Heart left ventricle (tissue), 16 donors: ENCODE measurements at regions not wholly inside any gene's neighbourhood (a gene's known extent, or its start where the extent isn't known, plus 50 kb on each side); places are given as distances from the start of the nearest gene placed in this dataset.

ENCODE experiments used
- ATAC-seq, 4 donors: fragments of 200-7000 bp; cut with Tn5 transposase; one replicate each; pipeline ENCODE4 v1.9.1; 2020 to 2022; ENCODE audit warnings: moderate library complexity in 4 of 4, mild to moderate bottlenecking in 3 of 4, moderate number of reproducible peaks in 1 of 4
- DNase-seq, 5 donors: peaks; one replicate each; pipeline ENCODE4 v3.0.0-alpha.2; 2020
- H3K27ac ChIP-seq, 12 donors: fragments of 200-600 bp; sonication (generic) in 4 of 12; one replicate each; pipeline versions ENCODE4 v1.5.0 to v1.8.0; 2016 to 2022; ENCODE audit warnings: mild to moderate bottlenecking in 2 of 12
- H3K27me3 ChIP-seq, 9 donors: fragments of 200-600 bp; sonication (generic) in 2 of 9; one replicate each; pipeline versions ENCODE4 v1.5.1 to v1.8.0; 2016 to 2022; ENCODE audit warnings: mild to moderate bottlenecking in 3 of 9
- H3K36me3 ChIP-seq, 9 donors: fragments of 200-600 bp; sonication (generic) in 2 of 9; one replicate each; pipeline versions ENCODE4 v1.5.0 to v1.8.0; 2018 to 2022; ENCODE audit warnings: mild to moderate bottlenecking in 2 of 9
- H3K4me1 ChIP-seq, 12 donors: fragments of 200-600 bp; sonication (generic) in 4 of 12; one replicate each; pipeline versions ENCODE4 v1.5.0 to v1.8.0; 2016 to 2022; ENCODE audit warnings: mild to moderate bottlenecking in 3 of 12
- H3K4me3 ChIP-seq, 12 donors: fragments of 200-600 bp; sonication (generic) in 4 of 12; one replicate each; pipeline versions ENCODE4 v1.5.0 to v1.8.0; 2017 to 2022; ENCODE audit warnings: mild to moderate bottlenecking in 9 of 12, moderate library complexity in 4 of 12
- H3K9me3 ChIP-seq, 12 donors: fragments of 200-600 bp; sonication (generic) in 4 of 12; one replicate each; pipeline versions ENCODE4 v1.5.0 to v1.8.0; 2016 to 2022; ENCODE audit warnings: mild to moderate bottlenecking in 1 of 12
- POLR2A ChIP-seq, 2 donors: fragments of 450-650 bp; IDR thresholded peaks; one replicate each; pipeline ENCODE4 v1.6.1; 2017; ENCODE audit warnings: antibody characterized with exemption in 2 of 2, mild to moderate bottlenecking in 2 of 2, moderate library complexity in 2 of 2
- whole genome bisulfite sequencing, 4 donors: extraction: QIAGEN DNeasy Blood & Tissue Kit in 2 of 4; methylation state at CpG; one replicate each; pipeline versions ENCODE4 v1.1.5 to v1.1.7; 2013 to 2018; 5-methylcytosine and 5-hydroxymethylcytosine counted together
- intact Hi-C, 10 donors: fragments of 100-400 bp; cut with DNase I; formaldehyde crosslinking; loops; one replicate each; pipeline versions ENCODE4 v1.11.1 to v1.14.2; 2022
- TF ChIP-seq, protein P1 (sequence below), 12 donors: fragments of 200-600 bp; sonication (generic) in 4 of 12; IDR thresholded peaks; one replicate each; pipeline versions ENCODE4 v1.5.0 to v1.8.0; 2018 to 2022; ENCODE audit warnings: antibody characterized with exemption in 12 of 12, mild to moderate bottlenecking in 5 of 12
- donor health status: ischemic (EF 13 %, LVEDD 7.1; RV severe dilation, severe dysfunction).
- donor health status: healthy with polysubstance abuse.
- donor health status: DM: no; HTN: yes; CAD: no.
- donor health status: DM: no; HTN: no; CAD: no.
- donor health status: ischemic (EF 25% LVEDD 6.9; RV normal size, moderate dysfunction).
- donor health status: ischemic (EF 25% LVEDD 5.7; RV mildly dilated, moderate dysfunction).
- donor health status: healthy.
- donor health status: DM: yes; HTN: yes; CAD: no.
- donor health status: ischemic (EF 35%, LVEDD 5.7; RV mildly dilated, moderate dysfunction).
- donor health status: nonischemic (EF 11% LVEDD 7.7; RV severe dilation, severe dysfunction).
- donor health status: DM: yes; HTN: yes; CAD: no.
- donor health status: PGD.
- donor health status: ischemic (EF 29% LVEDD 5.4; RV normal size, mild dysfunction).
- donor health status: nonischemic (EF 23%, LVEDD 6.1; RV moderate dilation, normal function).

DNA sequence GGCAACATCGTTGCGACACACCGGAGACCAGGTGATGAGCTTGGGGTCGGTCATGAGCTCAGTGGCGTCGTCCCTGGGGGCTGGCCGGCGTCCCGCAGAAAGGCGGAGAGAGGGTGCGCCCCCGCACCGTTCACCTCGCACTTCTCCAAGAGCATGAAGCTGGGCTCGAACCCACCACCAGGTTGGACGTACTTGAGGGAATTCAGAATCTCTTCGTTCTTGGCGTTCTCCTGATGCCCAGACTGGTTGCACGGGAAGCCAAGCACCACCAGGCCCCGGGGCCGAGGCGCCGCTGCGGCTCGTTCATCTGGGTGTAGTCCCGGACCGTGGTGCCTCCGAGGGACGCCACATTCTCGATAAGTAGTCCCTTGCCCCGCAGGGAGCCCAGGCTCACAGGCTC lies 176.6 kb upstream of the ADAMTS5 start:
- DNase-seq (peak in 2 of 5 donors; percentile 22 to 47), ATAC-seq (no peak)
- H3K4me3 ChIP-seq, result no peak overlapping the region
- H3K4me1 ChIP-seq, result peaks cover 0 to 4% (median 0%) of the 10 kb centered on the region in 12 donors
- H3K27me3 ChIP-seq, result no peaks in the 10 kb centered on the region
- TF ChIP-seq POLR2A (IDR thresholded peaks at IDR 0.05), result no peak
- TF ChIP-seq, protein P1, sequence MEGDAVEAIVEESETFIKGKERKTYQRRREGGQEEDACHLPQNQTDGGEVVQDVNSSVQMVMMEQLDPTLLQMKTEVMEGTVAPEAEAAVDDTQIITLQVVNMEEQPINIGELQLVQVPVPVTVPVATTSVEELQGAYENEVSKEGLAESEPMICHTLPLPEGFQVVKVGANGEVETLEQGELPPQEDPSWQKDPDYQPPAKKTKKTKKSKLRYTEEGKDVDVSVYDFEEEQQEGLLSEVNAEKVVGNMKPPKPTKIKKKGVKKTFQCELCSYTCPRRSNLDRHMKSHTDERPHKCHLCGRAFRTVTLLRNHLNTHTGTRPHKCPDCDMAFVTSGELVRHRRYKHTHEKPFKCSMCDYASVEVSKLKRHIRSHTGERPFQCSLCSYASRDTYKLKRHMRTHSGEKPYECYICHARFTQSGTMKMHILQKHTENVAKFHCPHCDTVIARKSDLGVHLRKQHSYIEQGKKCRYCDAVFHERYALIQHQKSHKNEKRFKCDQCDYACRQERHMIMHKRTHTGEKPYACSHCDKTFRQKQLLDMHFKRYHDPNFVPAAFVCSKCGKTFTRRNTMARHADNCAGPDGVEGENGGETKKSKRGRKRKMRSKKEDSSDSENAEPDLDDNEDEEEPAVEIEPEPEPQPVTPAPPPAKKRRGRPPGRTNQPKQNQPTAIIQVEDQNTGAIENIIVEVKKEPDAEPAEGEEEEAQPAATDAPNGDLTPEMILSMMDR (IDR thresholded peaks at IDR 0.05), result no peak
- H3K36me3 ChIP-seq, result no peaks in the 10 kb centered on the region
- H3K9me3 ChIP-seq, result peaks cover 0 to 4% (median 0%) of the 10 kb centered on the region in 12 donors
- intact Hi-C loops, result no loop called here
- 94 to 97% (median 95%) methylated on average over 29 to 31 of the region's 31 CpGs for WGBS, 4 donors
- H3K27ac ChIP-seq, result no peak overlapping the region

GRCh38 chr21:27139526-27139925 lies 172.6 kb upstream of the ADAMTS5 start:
- peaks cover 0 to 4% (median 0%) of the 10 kb centered on the region in 12 donors for H3K9me3 ChIP-seq
- intact Hi-C loops, result no loop called here
- H3K27me3 ChIP-seq, result no peaks in the 10 kb centered on the region

DNA sequence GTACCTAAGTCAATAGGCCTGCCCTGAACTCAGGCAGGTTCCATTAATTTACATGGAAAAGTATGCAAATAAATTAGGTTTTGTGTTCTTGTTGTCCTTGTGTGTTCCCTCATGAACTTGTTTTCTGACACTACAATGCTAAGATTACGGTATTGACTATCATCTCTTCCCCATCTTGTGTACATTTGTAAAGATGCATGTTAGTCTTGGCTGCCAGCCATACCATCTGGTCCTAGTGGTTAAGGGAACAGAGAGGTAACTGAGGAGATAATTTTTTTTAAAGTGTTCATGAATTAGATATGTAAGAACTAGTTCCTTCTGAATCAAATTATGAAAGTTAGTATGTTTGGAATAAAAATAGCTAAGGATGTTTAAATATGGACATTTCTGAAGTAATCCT lies 167.6 kb upstream of the ADAMTS5 start:
- Histone ChIP-seq H3K27ac (no peak overlapping the region), H3K4me1 (no peaks in the 10 kb centered on the region), H3K9me3 (no peaks in the 10 kb centered on the region), H3K27me3 (no peaks in the 10 kb centered on the region), H3K36me3 (no peaks in the 10 kb centered on the region), H3K4me3 (no peak overlapping the region)
- 53 to 81% (median 68%) methylated on average over 1 of the region's 1 CpG for WGBS, 4 donors
- intact Hi-C loops, result no loop called here
- no peak for ATAC-seq
- TF ChIP-seq POLR2A (IDR thresholded peaks at IDR 0.05), result no peak
- TF ChIP-seq, protein P1 (IDR thresholded peaks at IDR 0.05), result no peak
- DNase-seq, result no peak

More at GRCh38 chr21:27139526-27139925, 172.6 kb upstream of the ADAMTS5 start:
- TF ChIP-seq, protein P1 (IDR thresholded peaks at IDR 0.05), result no peak
- TF ChIP-seq POLR2A (IDR thresholded peaks at IDR 0.05), result no peak
- H3K36me3 ChIP-seq, result no peaks in the 10 kb centered on the region
- H3K27ac ChIP-seq, result no peak overlapping the region
- DNase-seq, result no peak
- no peaks in the 10 kb centered on the region for H3K4me1 ChIP-seq
- H3K4me3 ChIP-seq, result no peak overlapping the region
- ATAC-seq, result no peak

- H3K36me3 ChIP-seq, result no peaks in the 10 kb centered on the region
- H3K27me3 ChIP-seq, result no peaks in the 10 kb centered on the region
- ATAC-seq, result no peak
- WGBS, 4 donors, result 76 to 85% (median 84%) methylated on average over 2 of the region's 2 CpGs
- H3K9me3 ChIP-seq, result no peaks in the 10 kb centered on the region
- intact Hi-C loops, result no loop called here
- H3K4me1 ChIP-seq, result no peaks in the 10 kb centered on the region
- no peak overlapping the region for H3K27ac ChIP-seq
- H3K4me3 ChIP-seq, result no peak overlapping the region
- no peak for DNase-seq
- no peak for TF ChIP-seq POLR2A (IDR thresholded peaks at IDR 0.05)
- TF ChIP-seq, protein P1 (IDR thresholded peaks at IDR 0.05), result no peak
Observed at GRCh38 chr21:27132266-27132665, 165.4 kb upstream of the ADAMTS5 start.
